NCI-H1417 treated with DMSO at 0.1 percent for 48 hours (cell line): ENCODE measurements at regions not wholly inside any gene's neighbourhood (a gene's known extent, or its start where the extent isn't known, plus 50 kb on each side); places are given as distances from the start of the nearest gene placed in this dataset.

Experiments used
- DNase-seq: peaks from one replicate; lab custom pipeline; 2025; lab: John Stamatoyannopoulos, UW

GRCh38 chr5:92778261-92778660 is 802.8 kb downstream of the NR2F1-AS1 start:
- no peak for DNase-seq

GRCh38 chr5:92777421-92777820 is 803.6 kb downstream of the NR2F1-AS1 start:
- no peak for DNase-seq

GRCh38 chr5:92775711-92776615 is 805.1 kb downstream of the NR2F1-AS1 start:
- no peak for DNase-seq

GRCh38 chr5:92769978-92770377 is 811.0 kb downstream of the NR2F1-AS1 start:
- no peak for DNase-seq

- DNase-seq: no peak
Observed at GRCh38 chr5:92761585-92761984, 819.4 kb downstream of the NR2F1-AS1 start.

GRCh38 chr5:92760550-92760949 is 820.5 kb downstream of the NR2F1-AS1 start:
- DNase-seq: no peak

- DNase-seq: no peak
Observed at GRCh38 chr5:92758552-92758951, 822.5 kb downstream of the NR2F1-AS1 start.

- no peak for DNase-seq
Observed at GRCh38 chr5:92749943-92750342, 831.1 kb downstream of the NR2F1-AS1 start.

GRCh38 chr5:92748072-92748676 is 832.8 kb downstream of the NR2F1-AS1 start:
- no peak for DNase-seq

GRCh38 chr5:92741906-92742305 is 839.1 kb downstream of the NR2F1-AS1 start:
- no peak for DNase-seq

- DNase-seq: no peak
Observed at GRCh38 chr5:92734211-92734940, 846.6 kb downstream of the NR2F1-AS1 start.

- no peak for DNase-seq
Observed at GRCh38 chr5:92730486-92730885, 850.5 kb downstream of the NR2F1-AS1 start.

GRCh38 chr5:92729088-92729487 is 851.9 kb downstream of the NR2F1-AS1 start:
- no peak for DNase-seq

- no peak for DNase-seq
Observed at GRCh38 chr5:92715946-92716520, 865.0 kb downstream of the NR2F1-AS1 start.

- DNase-seq: no peak
Observed at GRCh38 chr5:92713826-92714225, 867.2 kb downstream of the NR2F1-AS1 start.

GRCh38 chr5:92713335-92713743 is 867.7 kb downstream of the NR2F1-AS1 start:
- DNase-seq: no peak

- no peak for DNase-seq
Observed at GRCh38 chr5:92711956-92712355, 869.1 kb downstream of the NR2F1-AS1 start.

- no peak for DNase-seq
Observed at GRCh38 chr5:92704590-92704989, 876.4 kb downstream of the NR2F1-AS1 start.

- no peak for DNase-seq
Observed at GRCh38 chr5:92703976-92704375, 877.0 kb downstream of the NR2F1-AS1 start.

GRCh38 chr5:92695123-92696003 is 885.7 kb downstream of the NR2F1-AS1 start:
- no peak for DNase-seq

- no peak for DNase-seq
Observed at GRCh38 chr5:92694067-92694466, 887.0 kb downstream of the NR2F1-AS1 start.
